Neural cell (in vitro differentiated cells): ENCODE measurements at regions not wholly inside any gene's neighbourhood (a gene's known extent, or its start where the extent isn't known, plus 50 kb on each side); places are given as distances from the start of the nearest gene placed in this dataset.

Source experiments
- H2AFZ ChIP-seq: fragments of 200-600, 300-800 bp; sonication (generic), shearing (Covaris generic); 2 replicates; pipeline ENCODE4 v1.6.0; 2014; ENCODE audit warnings: low read depth, mild to moderate bottlenecking, antibody characterized with exemption, low read length, moderate library complexity
- H3F3A ChIP-seq: fragments of 200-600 bp; shearing (Covaris generic); 2 replicates; pipeline ENCODE4 v1.6.1; 2016; ENCODE audit warnings: mild to moderate bottlenecking, moderate library complexity, mixed read lengths, antibody characterized with exemption, low read length; ENCODE audit not compliant: insufficient read depth, poor library complexity, severe bottlenecking
- H3K27ac ChIP-seq: fragments of 200-600, 300-800 bp; sonication (generic), shearing (Covaris generic); 2 replicates; pipeline ENCODE4 v1.5.1; 2014; ENCODE audit warnings: mild to moderate bottlenecking, low read length, moderate library complexity
- H3K27me3 ChIP-seq: fragments of 300-800, 200-600 bp; sonication (generic), shearing (Covaris generic); 2 replicates; pipeline ENCODE4 v1.6.0; 2014; ENCODE audit warnings: mild to moderate bottlenecking, low read depth, low read length, moderate library complexity; ENCODE audit not compliant: insufficient read depth
- H3K36me3 ChIP-seq: fragments of 300-800, 200-600 bp; sonication (generic), shearing (Covaris generic); 2 replicates; pipeline ENCODE4 v1.5.1; 2014; ENCODE audit warnings: mild to moderate bottlenecking, antibody characterized with exemption, low read length, moderate library complexity; ENCODE audit not compliant: insufficient read depth
- H3K4me2 ChIP-seq: fragments of 300-800, 200-600 bp; sonication (generic), shearing (Covaris generic); 2 replicates; pipeline ENCODE4 v1.6.0; 2014; ENCODE audit warnings: mild to moderate bottlenecking, low read length
- H3K4me3 ChIP-seq: fragments of 300-800, 200-600 bp; sonication (generic), shearing (Covaris generic); 2 replicates; pipeline ENCODE4 v1.5.1; 2014; ENCODE audit warnings: mild to moderate bottlenecking, low read length, moderate library complexity
- H3K79me2 ChIP-seq: fragments of 200-600 bp; shearing (Covaris generic); replicated peaks from 2 replicates; pipeline ENCODE4 v1.6.0; 2014; ENCODE audit warnings: mild to moderate bottlenecking, low read length, moderate library complexity; ENCODE audit not compliant: insufficient read depth
- H3K9ac ChIP-seq: fragments of 300-800, 200-600 bp; sonication (generic), shearing (Covaris generic); 2 replicates; pipeline ENCODE4 v1.6.1; 2016; ENCODE audit warnings: mild to moderate bottlenecking, low read length, mixed read lengths
- H3K9me2 ChIP-seq: fragments of 200-600 bp; shearing (Covaris generic); 2 replicates; pipeline ENCODE4 v1.6.1; 2016; ENCODE audit warnings: mild to moderate bottlenecking, low read length, mixed read lengths; ENCODE audit not compliant: insufficient read depth
- H3K9me3 ChIP-seq: fragments of 200-600, 300-800 bp; sonication (generic), shearing (Covaris generic); 2 replicates; pipeline ENCODE4 v1.6.1; 2016; ENCODE audit warnings: mild to moderate bottlenecking, mixed run types, low read length, moderate library complexity, mixed read lengths
- H4K20me1 ChIP-seq: fragments of 200-600 bp; shearing (Covaris generic); 2 replicates; pipeline ENCODE4 v1.6.1; 2016; ENCODE audit warnings: mild to moderate bottlenecking, mixed run types; ENCODE audit not compliant: insufficient read depth
- EP300 ChIP-seq: fragments of 450-650 bp; conservative IDR thresholded peaks from 2 replicates; pipeline ENCODE4 v1.6.1; 2014; ENCODE audit warnings: antibody characterized with exemption, mild to moderate bottlenecking, moderate library complexity; ENCODE audit not compliant: poor library complexity, severe bottlenecking
- EZH2 ChIP-seq: fragments of 200-600, 300-800 bp; shearing (Covaris generic), sonication (generic); IDR thresholded peaks from 2 replicates; pipeline ENCODE4 v1.6.1; 2014; ENCODE audit warnings: antibody characterized with exemption, low read length, borderline replicate concordance, mild to moderate bottlenecking; ENCODE audit not compliant: insufficient read depth, poor library complexity, severe bottlenecking
- MXI1 ChIP-seq: fragments of 450-650 bp; conservative IDR thresholded peaks from 2 replicates; pipeline ENCODE4 v1.6.1; 2014; ENCODE audit warnings: antibody characterized with exemption, mild to moderate bottlenecking; ENCODE audit not compliant: poor library complexity, severe bottlenecking
- POLR2AphosphoS5 ChIP-seq: IDR thresholded peaks from 2 replicates; pipeline ENCODE4 v1.6.1; 2012
- RAD21 ChIP-seq: fragments of 450-650 bp; conservative IDR thresholded peaks from 2 replicates; pipeline ENCODE4 v1.6.1; 2014; ENCODE audit warnings: antibody characterized with exemption, mild to moderate bottlenecking, moderate library complexity
- SMC3 ChIP-seq: fragments of 450-650 bp; conservative IDR thresholded peaks from 2 replicates; pipeline ENCODE4 v1.6.1; 2014; ENCODE audit warnings: antibody characterized with exemption, mild to moderate bottlenecking, moderate library complexity; ENCODE audit not compliant: poor library complexity
- TAF1 ChIP-seq: IDR thresholded peaks from 2 replicates; pipeline ENCODE4 v1.6.1; 2012; ENCODE audit warnings: low read depth
- TF ChIP-seq, protein P1 (sequence below): fragments of 450-650 bp; IDR thresholded peaks from 2 replicates; pipeline ENCODE4 v1.5.1; 2014; ENCODE audit warnings: antibody characterized with exemption, mild to moderate bottlenecking, moderate library complexity; ENCODE audit not compliant: poor library complexity, severe bottlenecking
- TF ChIP-seq, protein P2 (sequence below): IDR thresholded peaks from 2 replicates; pipeline ENCODE4 v1.6.1; 2012; ENCODE audit warnings: borderline replicate concordance

DNA sequence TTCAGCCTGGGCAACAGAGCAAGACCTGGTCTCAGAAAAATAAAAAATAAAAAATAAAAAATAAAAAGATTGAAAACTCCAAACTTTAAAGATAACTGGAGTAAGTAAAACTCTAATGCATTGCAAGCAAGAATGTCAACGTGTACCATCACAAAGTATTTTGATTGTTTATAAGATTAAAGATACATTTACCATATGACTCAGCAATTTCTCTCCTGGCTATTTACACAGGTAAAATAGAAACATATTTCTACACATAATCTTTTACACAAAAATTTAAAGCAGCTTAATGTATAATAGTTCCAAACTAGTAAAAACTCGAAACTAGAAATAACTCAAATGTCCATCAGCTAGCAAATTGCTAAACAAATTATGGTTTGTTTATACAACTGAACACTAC lies 456.1 kb upstream of the RGS18 start:
- Histone ChIP-seq H3K9me2 (no peaks in the 10 kb centered on the region), H4K20me1 (no peaks in the 10 kb centered on the region), H3K9ac (no peak overlapping the region), H2AFZ (no peak overlapping the region), H3K4me3 (no peak overlapping the region), H3K27me3 (no peaks in the 10 kb centered on the region), H3K79me2 (no peaks in the 10 kb centered on the region), H3K4me2 (no peak overlapping the region), H3K36me3 (no peaks in the 10 kb centered on the region), H3F3A (no peaks in the 10 kb centered on the region), H3K9me3 (no peaks in the 10 kb centered on the region), H3K27ac (no peak overlapping the region)
- TF ChIP-seq EP300 = no peak
- no peak for TF ChIP-seq SMC3
- no peak for TF ChIP-seq POLR2AphosphoS5
- TF ChIP-seq, protein P1, sequence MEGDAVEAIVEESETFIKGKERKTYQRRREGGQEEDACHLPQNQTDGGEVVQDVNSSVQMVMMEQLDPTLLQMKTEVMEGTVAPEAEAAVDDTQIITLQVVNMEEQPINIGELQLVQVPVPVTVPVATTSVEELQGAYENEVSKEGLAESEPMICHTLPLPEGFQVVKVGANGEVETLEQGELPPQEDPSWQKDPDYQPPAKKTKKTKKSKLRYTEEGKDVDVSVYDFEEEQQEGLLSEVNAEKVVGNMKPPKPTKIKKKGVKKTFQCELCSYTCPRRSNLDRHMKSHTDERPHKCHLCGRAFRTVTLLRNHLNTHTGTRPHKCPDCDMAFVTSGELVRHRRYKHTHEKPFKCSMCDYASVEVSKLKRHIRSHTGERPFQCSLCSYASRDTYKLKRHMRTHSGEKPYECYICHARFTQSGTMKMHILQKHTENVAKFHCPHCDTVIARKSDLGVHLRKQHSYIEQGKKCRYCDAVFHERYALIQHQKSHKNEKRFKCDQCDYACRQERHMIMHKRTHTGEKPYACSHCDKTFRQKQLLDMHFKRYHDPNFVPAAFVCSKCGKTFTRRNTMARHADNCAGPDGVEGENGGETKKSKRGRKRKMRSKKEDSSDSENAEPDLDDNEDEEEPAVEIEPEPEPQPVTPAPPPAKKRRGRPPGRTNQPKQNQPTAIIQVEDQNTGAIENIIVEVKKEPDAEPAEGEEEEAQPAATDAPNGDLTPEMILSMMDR = no peak
- no peak for TF ChIP-seq MXI1
- TF ChIP-seq, protein P2, sequence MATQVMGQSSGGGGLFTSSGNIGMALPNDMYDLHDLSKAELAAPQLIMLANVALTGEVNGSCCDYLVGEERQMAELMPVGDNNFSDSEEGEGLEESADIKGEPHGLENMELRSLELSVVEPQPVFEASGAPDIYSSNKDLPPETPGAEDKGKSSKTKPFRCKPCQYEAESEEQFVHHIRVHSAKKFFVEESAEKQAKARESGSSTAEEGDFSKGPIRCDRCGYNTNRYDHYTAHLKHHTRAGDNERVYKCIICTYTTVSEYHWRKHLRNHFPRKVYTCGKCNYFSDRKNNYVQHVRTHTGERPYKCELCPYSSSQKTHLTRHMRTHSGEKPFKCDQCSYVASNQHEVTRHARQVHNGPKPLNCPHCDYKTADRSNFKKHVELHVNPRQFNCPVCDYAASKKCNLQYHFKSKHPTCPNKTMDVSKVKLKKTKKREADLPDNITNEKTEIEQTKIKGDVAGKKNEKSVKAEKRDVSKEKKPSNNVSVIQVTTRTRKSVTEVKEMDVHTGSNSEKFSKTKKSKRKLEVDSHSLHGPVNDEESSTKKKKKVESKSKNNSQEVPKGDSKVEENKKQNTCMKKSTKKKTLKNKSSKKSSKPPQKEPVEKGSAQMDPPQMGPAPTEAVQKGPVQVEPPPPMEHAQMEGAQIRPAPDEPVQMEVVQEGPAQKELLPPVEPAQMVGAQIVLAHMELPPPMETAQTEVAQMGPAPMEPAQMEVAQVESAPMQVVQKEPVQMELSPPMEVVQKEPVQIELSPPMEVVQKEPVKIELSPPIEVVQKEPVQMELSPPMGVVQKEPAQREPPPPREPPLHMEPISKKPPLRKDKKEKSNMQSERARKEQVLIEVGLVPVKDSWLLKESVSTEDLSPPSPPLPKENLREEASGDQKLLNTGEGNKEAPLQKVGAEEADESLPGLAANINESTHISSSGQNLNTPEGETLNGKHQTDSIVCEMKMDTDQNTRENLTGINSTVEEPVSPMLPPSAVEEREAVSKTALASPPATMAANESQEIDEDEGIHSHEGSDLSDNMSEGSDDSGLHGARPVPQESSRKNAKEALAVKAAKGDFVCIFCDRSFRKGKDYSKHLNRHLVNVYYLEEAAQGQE = no peak
- no peak for TF ChIP-seq TAF1
- no peak for TF ChIP-seq EZH2
- no peak for TF ChIP-seq RAD21

DNA sequence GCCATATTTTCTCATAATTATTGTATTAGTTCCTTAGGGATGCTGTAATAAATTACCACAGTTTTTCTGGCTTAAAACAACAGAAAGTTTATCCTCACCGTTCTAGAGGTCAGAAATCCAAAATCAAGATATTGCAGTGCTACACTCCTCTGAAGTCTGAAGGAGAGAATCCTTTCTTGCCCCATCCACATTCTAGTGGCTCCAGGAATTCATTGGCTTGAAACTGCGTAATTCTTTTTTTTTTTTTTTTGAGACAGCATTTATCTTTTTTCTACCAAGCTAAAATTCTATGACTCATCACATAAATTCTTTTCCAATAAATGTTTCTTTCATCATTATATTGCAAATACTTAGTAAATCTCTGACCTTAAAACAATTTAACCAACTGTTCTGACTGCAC lies 451.0 kb upstream of the RGS18 start:
- Histone ChIP-seq H2AFZ (no peak overlapping the region), H3K36me3 (no peaks in the 10 kb centered on the region), H3K79me2 (no peaks in the 10 kb centered on the region), H4K20me1 (no peaks in the 10 kb centered on the region), H3K27me3 (no peaks in the 10 kb centered on the region), H3K4me3 (no peak overlapping the region), H3K4me2 (no peak overlapping the region), H3F3A (no peaks in the 10 kb centered on the region), H3K27ac (no peak overlapping the region), H3K9me2 (no peaks in the 10 kb centered on the region), H3K9me3 (no peaks in the 10 kb centered on the region), H3K9ac (no peak overlapping the region)
- no peak for TF ChIP-seq EP300
- no peak for TF ChIP-seq POLR2AphosphoS5
- TF ChIP-seq, protein P2 = no peak
- no peak for TF ChIP-seq RAD21
- TF ChIP-seq MXI1 = no peak
- TF ChIP-seq TAF1 = no peak
- no peak for TF ChIP-seq EZH2
- TF ChIP-seq, protein P1 = no peak
- TF ChIP-seq SMC3 = no peak
